PC-9 (cell line): ENCODE measurements at regions not wholly inside any gene's neighbourhood (a gene's known extent, or its start where the extent isn't known, plus 50 kb on each side); places are given as distances from the start of the nearest gene placed in this dataset.
A peak's percentile ranks its signal among the peaks of the same experiment; 100 is the strongest.

Experiments
- BruUV-seq: library from RNA; stranded (reverse); fragments of 400-500 nt; replicated peaks from 2 replicates; lab custom pipeline; 2021; lab: Mats Ljungman, UMichigan
- CTCF ChIA-PET: fragments of 300-600 bp; sonication (Branson Sonifier 250); formaldehyde crosslinking; loops from one replicate; lab custom pipeline; 2022; ENCODE audit warnings: antibody characterized with exemption; lab: Charles Lee
- POLR2A ChIA-PET: fragments of 300-600 bp; sonication (Branson Sonifier 250); formaldehyde crosslinking; loops from one replicate; lab custom pipeline; 2022; ENCODE audit warnings: antibody characterized with exemption; ENCODE audit not compliant: unreplicated experiment; lab: Charles Lee
- DNase-seq, 2 experiments: peaks; one replicate each; pipeline versions ENCODE4 v3.0.0 to v3.0.0-alpha.2; 2015 to 2022; ENCODE audit warnings: mixed read lengths in 1 of 2
- H2AFZ ChIP-seq: fragments of 200-600 bp; sonication (generic); 2 replicates; pipeline ENCODE4 v1.8.1; 2017; ENCODE audit warnings: antibody characterized with exemption
- H3F3A ChIP-seq: fragments of 200-600 bp; sonication (generic); 2 replicates; pipeline ENCODE4 v1.8.1; 2017; ENCODE audit warnings: antibody characterized with exemption, mild to moderate bottlenecking, low read depth; ENCODE audit not compliant: insufficient read depth
- H3K27ac ChIP-seq: fragments of 200-600 bp; sonication (generic); 2 replicates; pipeline ENCODE4 v1.6.1; 2016; ENCODE audit warnings: mixed run types
- H3K27me3 ChIP-seq: fragments of 200-600 bp; sonication (generic); 2 replicates; pipeline ENCODE4 v1.6.1; 2016; ENCODE audit warnings: low read depth, mixed run types; ENCODE audit not compliant: insufficient read depth
- H3K36me3 ChIP-seq: fragments of 200-600 bp; sonication (generic); 2 replicates; pipeline ENCODE4 v1.6.1; 2016; ENCODE audit warnings: low read depth, mixed run types
- H3K4me1 ChIP-seq: fragments of 200-600 bp; sonication (generic); replicated peaks from 2 replicates; pipeline ENCODE4 v1.6.1; 2016; ENCODE audit warnings: mixed run types; ENCODE audit not compliant: insufficient read depth
- H3K4me2 ChIP-seq: fragments of 200-600 bp; sonication (generic); 2 replicates; pipeline ENCODE4 v1.6.1; 2017; ENCODE audit warnings: mixed run types
- H3K4me3 ChIP-seq: fragments of 200-600 bp; sonication (generic); 2 replicates; pipeline ENCODE4 v1.6.1; 2016; ENCODE audit warnings: mixed run types
- H3K79me2 ChIP-seq: fragments of 200-600 bp; sonication (generic); 2 replicates; pipeline ENCODE4 v1.6.1; 2017; ENCODE audit warnings: low read depth, mixed run types
- H3K9me2 ChIP-seq: fragments of 200-600 bp; sonication (generic); 2 replicates; pipeline ENCODE4 v1.8.1; 2017; ENCODE audit warnings: mild to moderate bottlenecking; ENCODE audit not compliant: insufficient read depth
- H3K9me3 ChIP-seq: fragments of 200-600 bp; sonication (generic); 2 replicates; pipeline ENCODE4 v1.8.1; 2016; ENCODE audit warnings: low read depth; ENCODE audit not compliant: insufficient read depth
- H4K20me1 ChIP-seq: fragments of 200-600 bp; sonication (generic); 2 replicates; pipeline ENCODE4 v1.8.1; 2017; ENCODE audit not compliant: insufficient read depth
- EZH2 ChIP-seq: fragments of 200-600 bp; sonication (generic); IDR thresholded peaks from 2 replicates; pipeline ENCODE4 v1.8.0; 2017; ENCODE audit warnings: antibody characterized with exemption, low read depth
- intact Hi-C: fragments of 100-400 bp; cut with micrococcal nuclease; formaldehyde crosslinking; loops from one replicate; pipeline ENCODE4 v1.10.0; 2022; ENCODE audit not compliant: unreplicated experiment
- TF ChIP-seq, protein P1 (sequence below): fragments of 200-600 bp; sonication (generic); conservative IDR thresholded peaks from 2 replicates; pipeline ENCODE4 v1.6.1; 2017; ENCODE audit warnings: mixed run types, antibody characterized with exemption, mild to moderate bottlenecking, moderate library complexity

DNA sequence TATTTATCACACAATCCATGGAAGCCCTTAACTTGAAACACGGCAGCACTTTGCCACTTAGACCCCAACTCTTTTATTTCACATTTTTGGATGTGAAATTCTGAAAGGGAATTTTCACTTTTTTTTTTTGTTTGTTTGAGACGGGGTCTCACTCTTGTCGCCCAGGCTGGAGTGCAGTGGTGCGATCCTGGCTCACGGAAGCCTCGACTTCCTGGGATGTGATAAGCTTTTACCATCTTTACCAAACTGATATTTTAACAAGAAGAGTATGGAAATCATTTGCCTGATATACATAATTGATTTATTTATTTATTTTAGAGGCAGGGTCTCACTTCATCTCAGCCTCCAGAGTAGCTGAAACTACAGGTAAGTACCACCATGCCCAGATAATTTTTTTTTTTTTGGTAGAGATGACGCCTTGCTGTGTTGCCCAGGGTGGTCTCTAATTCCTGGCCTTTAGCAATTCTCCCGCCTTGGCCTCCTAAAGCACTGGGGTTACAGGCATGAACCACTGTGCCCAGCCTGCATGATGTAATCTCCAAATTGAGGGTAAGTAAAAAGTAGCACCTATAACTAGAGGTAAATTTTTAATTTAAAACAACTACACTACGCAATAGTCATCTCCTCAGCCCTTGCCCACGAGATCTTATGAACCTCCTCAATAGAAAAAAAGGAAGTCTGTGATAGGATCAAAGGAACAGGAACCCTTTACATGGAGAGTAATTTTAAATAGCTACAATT lies 180.7 kb upstream of the KLF14 start:
- H3K36me3 ChIP-seq: peaks cover 29% of the 10 kb centered on the region
- DNase-seq: no peak
- H3K9me2 ChIP-seq: no peaks in the 10 kb centered on the region
- peaks cover 98% of the 10 kb centered on the region for H3F3A ChIP-seq
- H2AFZ ChIP-seq: no peak overlapping the region
- H3K9me3 ChIP-seq: no peaks in the 10 kb centered on the region
- TF ChIP-seq, protein P1, sequence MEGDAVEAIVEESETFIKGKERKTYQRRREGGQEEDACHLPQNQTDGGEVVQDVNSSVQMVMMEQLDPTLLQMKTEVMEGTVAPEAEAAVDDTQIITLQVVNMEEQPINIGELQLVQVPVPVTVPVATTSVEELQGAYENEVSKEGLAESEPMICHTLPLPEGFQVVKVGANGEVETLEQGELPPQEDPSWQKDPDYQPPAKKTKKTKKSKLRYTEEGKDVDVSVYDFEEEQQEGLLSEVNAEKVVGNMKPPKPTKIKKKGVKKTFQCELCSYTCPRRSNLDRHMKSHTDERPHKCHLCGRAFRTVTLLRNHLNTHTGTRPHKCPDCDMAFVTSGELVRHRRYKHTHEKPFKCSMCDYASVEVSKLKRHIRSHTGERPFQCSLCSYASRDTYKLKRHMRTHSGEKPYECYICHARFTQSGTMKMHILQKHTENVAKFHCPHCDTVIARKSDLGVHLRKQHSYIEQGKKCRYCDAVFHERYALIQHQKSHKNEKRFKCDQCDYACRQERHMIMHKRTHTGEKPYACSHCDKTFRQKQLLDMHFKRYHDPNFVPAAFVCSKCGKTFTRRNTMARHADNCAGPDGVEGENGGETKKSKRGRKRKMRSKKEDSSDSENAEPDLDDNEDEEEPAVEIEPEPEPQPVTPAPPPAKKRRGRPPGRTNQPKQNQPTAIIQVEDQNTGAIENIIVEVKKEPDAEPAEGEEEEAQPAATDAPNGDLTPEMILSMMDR: no peak
- no peak for TF ChIP-seq EZH2
- H3K79me2 ChIP-seq: peaks cover 86% of the 10 kb centered on the region
- POLR2A ChIA-PET: interaction anchor here (0.6 kb wide), 1 partner anchor 18 kb away, joined by 3 read pairs; no protein-coding TSS in a partner anchor
- H3K27me3 ChIP-seq: no peaks in the 10 kb centered on the region
- peak overlapping the region; percentile 96 for H3K4me3 ChIP-seq
- intact Hi-C loops: no loop called here
- peak overlapping the region; percentile 93 for H3K4me2 ChIP-seq
- H4K20me1 ChIP-seq: peaks cover 10% of the 10 kb centered on the region
- CTCF ChIA-PET: interaction anchor here (0.7 to 1.9 kb wide), 4 partner anchors 11 to 1664 kb away, joined by 3 to 11 read pairs (median 8); no protein-coding TSS in a partner anchor
- peaks cover 61% of the 10 kb centered on the region for H3K4me1 ChIP-seq
- BruUV-seq: no TSS peak
- H3K27ac ChIP-seq: peak overlapping the region; percentile 99

DNA sequence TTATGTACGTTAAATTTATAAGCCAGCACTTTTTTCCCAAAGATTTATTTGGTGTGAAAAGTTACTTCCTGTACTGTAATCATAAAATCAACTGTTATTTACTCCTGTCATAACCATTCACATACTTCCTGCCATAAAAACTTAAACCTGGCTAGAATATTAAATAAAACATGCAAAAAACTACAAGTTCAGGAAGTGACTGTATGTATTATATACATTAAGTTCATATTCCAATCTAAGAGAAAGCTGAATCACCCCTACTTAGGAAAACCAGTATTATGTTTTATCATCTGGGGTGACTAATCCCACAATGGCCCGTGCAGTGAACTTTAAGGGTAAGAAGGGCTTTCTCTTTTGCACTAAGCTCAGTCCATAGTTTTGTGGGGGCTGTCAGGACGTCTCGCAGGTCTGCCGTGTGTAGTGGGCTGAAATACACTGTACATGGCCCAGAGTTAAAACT lies 183.7 kb upstream of the KLF14 start:
- CTCF ChIA-PET: interaction anchor here (0.5 to 0.7 kb wide), 2 partner anchors 14 to 21 kb away, joined by 3 read pairs; no protein-coding TSS in a partner anchor
- H3K4me3 ChIP-seq: peak overlapping the region; percentile 22; the same call in 1 of the 2 replicates
- H4K20me1 ChIP-seq: no peaks in the 10 kb centered on the region
- H3F3A ChIP-seq: peaks cover 83% of the 10 kb centered on the region
- no peaks in the 10 kb centered on the region for H3K9me2 ChIP-seq
- H2AFZ ChIP-seq: no peak overlapping the region
- TF ChIP-seq, protein P1: no peak
- TF ChIP-seq EZH2: no peak
- H3K9me3 ChIP-seq: no peaks in the 10 kb centered on the region
- peak overlapping the region; percentile 93 for H3K4me2 ChIP-seq
- 0 out of 2 replicates have a peak, but pooled peaks cover 14% of the 10 kb centered on the region for H3K36me3 ChIP-seq
- peaks cover 58% of the 10 kb centered on the region for H3K79me2 ChIP-seq
- peaks cover 65% of the 10 kb centered on the region for H3K4me1 ChIP-seq
- peak overlapping the region; percentile 99 for H3K27ac ChIP-seq
- BruUV-seq: no TSS peak
- POLR2A ChIA-PET: interaction anchor here (0.6 kb wide), 4 partner anchors 13 to 50 kb away, joined by 5 to 7 read pairs (median 6); no protein-coding TSS in a partner anchor
- DNase-seq: peak in 1 of 2 experiments; percentile 84
- H3K27me3 ChIP-seq: no peaks in the 10 kb centered on the region
- intact Hi-C loops: no loop called here

DNA sequence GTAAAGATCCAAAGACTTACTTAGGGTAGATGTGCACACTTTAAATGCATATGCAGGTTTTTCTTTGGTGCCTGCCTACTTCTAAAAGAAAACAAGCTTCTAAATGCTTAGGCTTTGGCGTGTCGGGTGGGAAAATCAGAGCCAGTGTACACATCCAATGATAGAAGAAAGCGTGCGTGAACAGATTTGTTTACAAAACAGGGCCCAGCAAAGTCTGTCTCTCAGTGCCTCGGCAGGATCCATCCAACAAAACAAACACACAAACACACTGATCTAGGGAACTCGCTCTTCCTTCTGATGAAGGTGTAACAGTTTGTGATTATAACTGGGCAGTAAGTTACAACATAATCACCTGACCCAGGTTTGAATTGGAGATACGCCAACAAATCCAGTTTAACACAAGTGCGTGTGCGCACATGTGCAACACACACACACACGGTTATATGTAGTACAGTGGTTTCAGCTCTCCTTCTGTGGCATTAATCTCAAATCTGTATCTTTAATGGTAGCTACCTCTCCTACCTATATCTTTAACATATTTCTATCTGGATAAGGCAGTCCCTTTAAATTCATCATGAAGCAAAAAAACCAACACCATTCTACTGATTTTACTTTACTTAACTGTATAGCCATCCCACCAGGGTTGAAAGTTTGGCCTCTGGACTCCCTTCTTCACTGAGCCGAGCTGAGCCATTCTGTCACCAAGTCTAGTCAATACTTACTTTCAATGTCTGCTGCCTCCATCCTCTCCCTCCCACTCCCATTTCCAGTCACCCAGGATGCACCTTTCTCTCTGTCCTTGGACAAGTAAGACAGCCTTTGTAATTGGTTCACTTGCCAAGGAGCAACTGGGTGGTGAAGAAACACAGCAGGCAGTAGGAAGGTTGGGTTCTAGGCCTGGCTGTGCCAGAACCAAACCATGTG lies 184.4 kb upstream of the KLF14 start:
- Histone ChIP-seq H2AFZ (no peak overlapping the region), H3K36me3 (0 out of 2 replicates have a peak, but pooled peaks cover 19% of the 10 kb centered on the region), H3K9me3 (no peaks in the 10 kb centered on the region), H3K9me2 (no peaks in the 10 kb centered on the region), H3K4me2 (peak overlapping the region; percentile 93), H3K27ac (peak overlapping the region; percentile 99), H4K20me1 (no peaks in the 10 kb centered on the region), H3K4me1 (peaks cover 69% of the 10 kb centered on the region), H3F3A (peaks cover 82% of the 10 kb centered on the region), H3K79me2 (peaks cover 63% of the 10 kb centered on the region), H3K27me3 (no peaks in the 10 kb centered on the region), H3K4me3 (no peak overlapping the region; the same call in 1 of the 2 replicates)
- ChIA-PET CTCF (interaction anchor here (0.7 kb wide), 1 partner anchor 14 kb away, joined by 3 read pairs; no protein-coding TSS in a partner anchor), POLR2A (interaction anchor here (0.6 to 0.9 kb wide), 4 partner anchors 14 to 51 kb away, joined by 4 to 6 read pairs (median 5); no protein-coding TSS in a partner anchor)
- intact Hi-C loops: no loop called here
- BruUV-seq: no TSS peak
- no peak for DNase-seq
- TF ChIP-seq EZH2: no peak
- TF ChIP-seq, protein P1: no peak
